HCT116 (cell line): ENCODE measurements at regions not wholly inside any gene's neighbourhood (a gene's known extent, or its start where the extent isn't known, plus 50 kb on each side); places are given as distances from the start of the nearest gene placed in this dataset.

Source experiments
- ATAC-seq: fragments of 200-7000 bp; cut with Tn5 transposase; 2 replicates; pipeline ENCODE4 v1.9.1; 2020; ENCODE audit warnings: mild to moderate bottlenecking, moderate library complexity
- BruUV-seq: library from RNA; stranded (reverse); fragments of 400-500 nt; replicated peaks from 2 replicates; lab custom pipeline; 2021; lab: Mats Ljungman, UMichigan
- CTCF ChIA-PET: fragments of 300-600 bp; sonication (Branson Sonifier 250); formaldehyde crosslinking; loops from one replicate; lab custom pipeline; 2021; ENCODE audit warnings: antibody characterized with exemption; lab: Charles Lee
- POLR2A ChIA-PET: fragments of 300-600, 350-600 bp; sonication (Branson Sonifier 250); formaldehyde crosslinking; loops from one replicate; lab custom pipeline; 2021; ENCODE audit warnings: antibody characterized with exemption; lab: Charles Lee
- RAD21 ChIA-PET, 2 experiments: fragments of 300-600 bp; sonication (Branson Sonifier 250); formaldehyde crosslinking; loops; one replicate each; lab custom pipeline; 2023; ENCODE audit warnings: low total read pairs in 2 of 2; ENCODE audit not compliant: uncharacterized antibody in 2 of 2, unreplicated experiment in 2 of 2, low non-redundant PET in 1 of 2; lab: Charles Lee
- DNase-seq: peaks from one replicate; pipeline ENCODE4 v3.0.0-alpha.2; 2010; ENCODE audit warnings: low read depth, low spot score
- H2AFZ ChIP-seq: fragments of 200-600 bp; shearing (Covaris generic), sonication (generic); 2 replicates; pipeline ENCODE4 v1.6.1; 2017; ENCODE audit warnings: low read depth, mixed run types, mixed read lengths, antibody characterized with exemption, low read length; ENCODE audit not compliant: poor library complexity, severe bottlenecking
- H3K27ac ChIP-seq: 2 replicates; pipeline ENCODE4 v1.5.1; 2012; ENCODE audit warnings: low read depth, low read length
- H3K27me3 ChIP-seq: fragments of 200-600 bp; sonication (generic); 2 replicates; pipeline ENCODE4 v1.6.1; 2016; ENCODE audit warnings: mixed run types, low read length, mixed read lengths; ENCODE audit not compliant: insufficient read depth
- H3K36me3 ChIP-seq, 2 experiments: fragments of 200-500 bp in 1 of 2; fragments of 200-600 bp in 1 of 2; sonication (Bioruptor generic) in 1 of 2; sonication (generic) in 1 of 2; 2 replicates each; pipeline versions ENCODE4 v1.5.1 to v1.6.1; 2014 to 2016; ENCODE audit warnings: low read length in 2 of 2, inconsistent platforms in 1 of 2, mixed read lengths in 1 of 2, mixed run types in 1 of 2; ENCODE audit not compliant: insufficient read depth in 2 of 2, control insufficient read depth in 1 of 2
- H3K4me1 ChIP-seq, 2 experiments: fragments of 200-600 bp in 1 of 2; sonication (generic) in 1 of 2; 2 replicates each; pipeline versions ENCODE4 v1.5.1 to v1.6.1; 2012 to 2017; ENCODE audit warnings: low read length in 2 of 2, inconsistent platforms in 1 of 2, mild to moderate bottlenecking in 1 of 2, mixed read lengths in 1 of 2, mixed run types in 1 of 2, moderate library complexity in 1 of 2; ENCODE audit not compliant: insufficient read depth in 2 of 2, control insufficient read depth in 1 of 2
- H3K4me2 ChIP-seq: fragments of 200-600 bp; sonication (generic); 2 replicates; pipeline ENCODE4 v1.6.1; 2017; ENCODE audit warnings: mixed run types, low read length, mixed read lengths
- H3K4me3 ChIP-seq, 2 experiments: fragments of 200-600 bp in 1 of 2; sonication (generic) in 1 of 2; replicated peaks in 1 of 2; 2 replicates each; pipeline ENCODE4 v1.5.1; 2011 to 2016; ENCODE audit warnings: low read length in 2 of 2, control low read depth in 1 of 2, low read depth in 1 of 2, mild to moderate bottlenecking in 1 of 2, mixed read lengths in 1 of 2, mixed run types in 1 of 2
- H3K79me2 ChIP-seq: fragments of 200-600 bp; sonication (generic); 2 replicates; pipeline ENCODE4 v1.6.1; 2017; ENCODE audit warnings: mild to moderate bottlenecking, mixed run types, low read length, moderate library complexity, mixed read lengths; ENCODE audit not compliant: insufficient read depth
- H3K9ac ChIP-seq: fragments of 200-600 bp; sonication (generic); 2 replicates; pipeline ENCODE4 v1.6.1; 2016; ENCODE audit warnings: low read length, mixed read lengths
- H3K9me2 ChIP-seq: fragments of 200-600 bp; sonication (generic), shearing (Covaris generic); 2 replicates; pipeline ENCODE4 v1.6.1; 2017; ENCODE audit warnings: mixed run types, mild to moderate bottlenecking, moderate library complexity; ENCODE audit not compliant: insufficient read depth
- H3K9me3 ChIP-seq, 2 experiments: fragments of 200-500 bp in 1 of 2; fragments of 200-600 bp in 1 of 2; sonication (Bioruptor generic) in 1 of 2; sonication (generic) in 1 of 2; 2 replicates each; pipeline ENCODE4 v1.6.1; 2014 to 2017; ENCODE audit warnings: low read length in 2 of 2, mixed read lengths in 2 of 2, inconsistent platforms in 1 of 2, low read depth in 1 of 2, mild to moderate bottlenecking in 1 of 2, mixed run types in 1 of 2, moderate library complexity in 1 of 2; ENCODE audit not compliant: control insufficient read depth in 1 of 2, insufficient read depth in 1 of 2
- H4K20me1 ChIP-seq: fragments of 200-600 bp; sonication (generic), shearing (Covaris generic); 2 replicates; pipeline ENCODE4 v1.6.1; 2017; ENCODE audit warnings: mixed run types, mild to moderate bottlenecking, moderate library complexity; ENCODE audit not compliant: insufficient read depth
- CBX3 ChIP-seq: IDR thresholded peaks from 2 replicates; pipeline ENCODE4 v1.6.1; 2012; ENCODE audit warnings: low read depth
- CTCF ChIP-seq, 3 experiments: fragments of 200-600 bp in 1 of 3; sonication (generic) in 1 of 3; IDR thresholded peaks in 2 of 3; conservative IDR thresholded peaks in 1 of 3; 2 replicates each; pipeline ENCODE4 v1.5.1; 2012 to 2017; ENCODE audit warnings: low read depth in 2 of 3, low read length in 2 of 3, antibody characterized with exemption in 1 of 3, borderline replicate concordance in 1 of 3, control low read depth in 1 of 3, mild to moderate bottlenecking in 1 of 3, mixed read lengths in 1 of 3, mixed run types in 1 of 3, moderate library complexity in 1 of 3; ENCODE audit not compliant: insufficient read depth in 1 of 3
- EZH2 ChIP-seq: fragments of 200-600 bp; sonication (generic); IDR thresholded peaks from 2 replicates; pipeline ENCODE4 v1.6.1; 2017; ENCODE audit warnings: antibody characterized with exemption, mixed run types
- EZH2phosphoT487 ChIP-seq: fragments of 200-600 bp; IDR thresholded peaks from 2 replicates; pipeline ENCODE4 v1.6.1; 2018; ENCODE audit warnings: antibody characterized with exemption, borderline replicate concordance
- JUND ChIP-seq: IDR thresholded peaks from 2 replicates; pipeline ENCODE4 v1.6.1; 2012
- POLR2A ChIP-seq: IDR thresholded peaks from 2 replicates; pipeline ENCODE4 v1.7.0; 2011; ENCODE audit warnings: borderline replicate concordance; ENCODE audit not compliant: insufficient read depth, insufficient read length; ENCODE audit errors: extremely low read depth
- intact Hi-C: fragments of 100-400 bp; cut with micrococcal nuclease; formaldehyde crosslinking; loops from 2 replicates; pipeline ENCODE4 v1.10.0; 2022
- TF ChIP-seq, protein P1 (sequence below): IDR thresholded peaks from 2 replicates; pipeline ENCODE4 v1.6.1; 2011; ENCODE audit warnings: mild to moderate bottlenecking, low read length, moderate library complexity; ENCODE audit not compliant: insufficient replicate concordance; ENCODE audit errors: extremely low read depth

DNA sequence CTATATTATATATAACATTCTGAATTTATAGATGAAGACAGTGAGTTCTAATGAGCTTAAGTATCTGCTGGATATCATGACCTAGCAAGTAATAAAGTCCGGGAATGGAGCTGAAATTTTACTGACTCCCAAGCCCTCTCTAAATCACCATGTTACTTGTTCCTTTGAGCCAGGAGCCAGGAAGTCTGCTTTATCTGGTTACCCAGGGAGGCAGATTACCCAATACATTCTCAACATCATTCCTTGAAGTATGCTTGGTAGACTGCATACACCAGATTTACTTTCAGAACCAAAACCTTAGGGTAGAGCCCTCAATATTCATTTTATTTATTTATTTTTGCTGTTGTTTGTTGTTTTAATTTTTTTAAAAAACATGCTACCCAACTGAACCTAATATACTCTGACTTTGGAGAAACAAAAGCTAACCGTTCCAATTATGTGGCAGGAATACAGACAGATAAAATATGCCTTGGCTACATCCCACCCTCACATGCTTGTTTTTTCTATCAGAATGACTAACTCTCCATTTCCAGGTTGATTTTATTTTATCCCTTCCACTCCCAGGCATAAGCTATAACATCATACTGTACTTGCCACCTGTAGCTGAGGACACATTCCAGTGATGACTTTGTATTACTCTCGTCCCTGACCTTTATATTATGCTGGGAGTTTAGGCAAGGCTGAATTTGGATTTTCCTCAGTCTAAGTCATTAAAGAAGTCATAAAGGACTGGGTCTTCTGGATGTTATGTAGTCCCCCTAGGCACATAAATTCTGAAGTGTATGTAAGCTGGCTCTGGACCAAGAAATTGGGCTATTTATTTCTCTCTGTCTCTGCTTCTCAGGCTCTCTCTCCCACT lies 82.0 kb downstream of the YIPF5 start:
- CTCF ChIA-PET, result no interaction called here
- no peaks in the 10 kb centered on the region for H3K4me1 ChIP-seq
- intact Hi-C loops, result no loop called here
- H3K9me2 ChIP-seq, result no peaks in the 10 kb centered on the region
- POLR2A ChIA-PET, result no interaction called here
- DNase-seq, result no peak
- H4K20me1 ChIP-seq, result no peaks in the 10 kb centered on the region
- RAD21 ChIA-PET, result no interaction called here
- no peak overlapping the region for H3K4me2 ChIP-seq
- no peak overlapping the region for H3K4me3 ChIP-seq
- no peak overlapping the region for H3K27ac ChIP-seq
- peaks cover 13% of the 10 kb centered on the region; the same call in 1 of the 2 replicates for H3K27me3 ChIP-seq
- H3K9me3 ChIP-seq, result no peaks in the 10 kb centered on the region
- no peak overlapping the region for H3K9ac ChIP-seq
- no peaks in the 10 kb centered on the region for H3K79me2 ChIP-seq
- ATAC-seq, result no peak
- BruUV-seq, result no TSS peak
- no peaks in the 10 kb centered on the region for H3K36me3 ChIP-seq
- TF ChIP-seq CTCF (IDR thresholded peaks at IDR 0.05 in 2 of 3, conservative IDR thresholded peaks at IDR 0.05 in 1 of 3; ENCODE audit: borderline replicate concordance in 1 of 3, insufficient read depth in 1 of 3, low read depth in 2 of 3, low read length in 2 of 3) (no peak), EZH2phosphoT487 (no peak), CBX3 (no peak), EZH2 (no peak), POLR2A (no peak), JUND (no peak)
- TF ChIP-seq, protein P1, sequence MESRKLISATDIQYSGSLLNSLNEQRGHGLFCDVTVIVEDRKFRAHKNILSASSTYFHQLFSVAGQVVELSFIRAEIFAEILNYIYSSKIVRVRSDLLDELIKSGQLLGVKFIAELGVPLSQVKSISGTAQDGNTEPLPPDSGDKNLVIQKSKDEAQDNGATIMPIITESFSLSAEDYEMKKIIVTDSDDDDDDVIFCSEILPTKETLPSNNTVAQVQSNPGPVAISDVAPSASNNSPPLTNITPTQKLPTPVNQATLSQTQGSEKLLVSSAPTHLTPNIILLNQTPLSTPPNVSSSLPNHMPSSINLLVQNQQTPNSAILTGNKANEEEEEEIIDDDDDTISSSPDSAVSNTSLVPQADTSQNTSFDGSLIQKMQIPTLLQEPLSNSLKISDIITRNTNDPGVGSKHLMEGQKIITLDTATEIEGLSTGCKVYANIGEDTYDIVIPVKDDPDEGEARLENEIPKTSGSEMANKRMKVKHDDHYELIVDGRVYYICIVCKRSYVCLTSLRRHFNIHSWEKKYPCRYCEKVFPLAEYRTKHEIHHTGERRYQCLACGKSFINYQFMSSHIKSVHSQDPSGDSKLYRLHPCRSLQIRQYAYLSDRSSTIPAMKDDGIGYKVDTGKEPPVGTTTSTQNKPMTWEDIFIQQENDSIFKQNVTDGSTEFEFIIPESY, result no peak
- no peak overlapping the region for H2AFZ ChIP-seq
